Sigmoid colon (tissue), 4 donors: ENCODE measurements at regions not wholly inside any gene's neighbourhood (a gene's known extent, or its start where the extent isn't known, plus 50 kb on each side); places are given as distances from the start of the nearest gene placed in this dataset.

Experiments used
- EP300 ChIP-seq, 4 donors: sonication (generic); formaldehyde crosslinking; IDR thresholded peaks; one replicate each; pipeline ENCODE4 v1.6.1; 2017; ENCODE audit warnings: antibody characterized with exemption in 4 of 4
- POLR2A ChIP-seq, 2 donors: fragments of 450-650 bp; IDR thresholded peaks; one replicate each; pipeline ENCODE4 v1.6.1; 2016; ENCODE audit warnings: antibody characterized with exemption in 2 of 2, mild to moderate bottlenecking in 2 of 2, moderate library complexity in 2 of 2
- POLR2AphosphoS5 ChIP-seq, 4 donors: sonication (generic); formaldehyde crosslinking; IDR thresholded peaks; one replicate each; pipeline ENCODE4 v1.6.1; 2017; ENCODE audit warnings: antibody characterized with exemption in 4 of 4
- TF ChIP-seq, protein P1 (sequence below), 4 experiments: fragments of 450-650 bp in 3 of 4; fragments of 200-600 bp in 1 of 4; IDR thresholded peaks; one replicate each; pipeline ENCODE4 v1.5.1; 2016 to 2019; ENCODE audit warnings: antibody characterized with exemption in 4 of 4, mild to moderate bottlenecking in 3 of 4, moderate library complexity in 2 of 4

DNA sequence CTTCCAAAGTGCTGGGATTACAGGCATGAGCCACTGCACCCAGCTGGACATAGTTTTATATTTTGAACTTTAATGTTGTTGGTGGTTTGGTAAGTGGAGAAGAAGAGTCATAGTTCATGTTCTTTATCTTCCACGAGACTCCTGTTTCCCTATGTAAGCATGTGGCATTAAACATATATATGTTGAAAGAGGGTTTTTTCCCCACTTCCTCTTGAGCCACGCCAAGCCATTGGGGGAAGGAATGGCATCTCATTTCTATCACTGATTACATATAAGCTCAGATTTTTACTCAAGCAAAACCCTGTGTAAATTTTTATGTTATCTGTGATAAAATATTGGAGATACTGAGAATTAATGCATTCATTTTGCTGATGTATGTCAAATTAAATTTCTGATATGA, 300.4 kb downstream of the PHF14 start:
- TF ChIP-seq, protein P1, sequence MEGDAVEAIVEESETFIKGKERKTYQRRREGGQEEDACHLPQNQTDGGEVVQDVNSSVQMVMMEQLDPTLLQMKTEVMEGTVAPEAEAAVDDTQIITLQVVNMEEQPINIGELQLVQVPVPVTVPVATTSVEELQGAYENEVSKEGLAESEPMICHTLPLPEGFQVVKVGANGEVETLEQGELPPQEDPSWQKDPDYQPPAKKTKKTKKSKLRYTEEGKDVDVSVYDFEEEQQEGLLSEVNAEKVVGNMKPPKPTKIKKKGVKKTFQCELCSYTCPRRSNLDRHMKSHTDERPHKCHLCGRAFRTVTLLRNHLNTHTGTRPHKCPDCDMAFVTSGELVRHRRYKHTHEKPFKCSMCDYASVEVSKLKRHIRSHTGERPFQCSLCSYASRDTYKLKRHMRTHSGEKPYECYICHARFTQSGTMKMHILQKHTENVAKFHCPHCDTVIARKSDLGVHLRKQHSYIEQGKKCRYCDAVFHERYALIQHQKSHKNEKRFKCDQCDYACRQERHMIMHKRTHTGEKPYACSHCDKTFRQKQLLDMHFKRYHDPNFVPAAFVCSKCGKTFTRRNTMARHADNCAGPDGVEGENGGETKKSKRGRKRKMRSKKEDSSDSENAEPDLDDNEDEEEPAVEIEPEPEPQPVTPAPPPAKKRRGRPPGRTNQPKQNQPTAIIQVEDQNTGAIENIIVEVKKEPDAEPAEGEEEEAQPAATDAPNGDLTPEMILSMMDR (IDR thresholded peaks at IDR 0.05): no peak
- TF ChIP-seq POLR2A (IDR thresholded peaks at IDR 0.05): no peak
- no peak for TF ChIP-seq POLR2AphosphoS5 (IDR thresholded peaks at IDR 0.05)
- no peak for TF ChIP-seq EP300 (IDR thresholded peaks at IDR 0.05)
